Lung (tissue), 11 donors: ENCODE measurements at regions not wholly inside any gene's neighbourhood (a gene's known extent, or its start where the extent isn't known, plus 50 kb on each side); places are given as distances from the start of the nearest gene placed in this dataset.

Source experiments
- ATAC-seq: fragments of 200-7000 bp; cut with Tn5 transposase; one replicate; pipeline ENCODE4 v1.9.1; 2020; ENCODE audit warnings: moderate number of reproducible peaks; ENCODE audit not compliant: insufficient read depth, low FRiP score
- DNase-seq, 3 donors: peaks; one replicate each; pipeline ENCODE4 v3.0.0-alpha.2; 2013 to 2017
- H3K27ac ChIP-seq, 2 donors: one replicate each; pipeline ENCODE4 v1.5.1; 2013; ENCODE audit warnings: mild to moderate bottlenecking in 2 of 2, moderate library complexity in 2 of 2, control low read depth in 1 of 2, inconsistent platforms in 1 of 2, low read depth in 1 of 2, low read length in 1 of 2
- H3K27me3 ChIP-seq, 3 donors: one replicate each; pipeline ENCODE4 v1.5.1; 2013; ENCODE audit warnings: low read length in 2 of 3; ENCODE audit not compliant: control insufficient read depth in 3 of 3, insufficient read depth in 3 of 3
- H3K36me3 ChIP-seq, 4 donors: one replicate each; pipeline ENCODE4 v1.5.1; 2013; ENCODE audit warnings: low read length in 4 of 4, mild to moderate bottlenecking in 1 of 4, moderate library complexity in 1 of 4; ENCODE audit not compliant: control insufficient read depth in 4 of 4, insufficient read depth in 4 of 4
- H3K4me1 ChIP-seq, 5 donors: one replicate each; pipeline ENCODE4 v1.5.1; 2013; ENCODE audit warnings: low read length in 5 of 5, mild to moderate bottlenecking in 2 of 5, moderate library complexity in 1 of 5; ENCODE audit not compliant: control insufficient read depth in 5 of 5, insufficient read depth in 5 of 5
- H3K4me3 ChIP-seq: one replicate; pipeline ENCODE4 v1.5.1; 2013; ENCODE audit warnings: mild to moderate bottlenecking, control low read depth, moderate library complexity
- H3K9ac ChIP-seq, 2 donors: one replicate each; pipeline ENCODE4 v1.5.1; 2013; ENCODE audit warnings: low read length in 2 of 2, control low read depth in 1 of 2; ENCODE audit not compliant: insufficient read depth in 1 of 2
- H3K9me3 ChIP-seq, 4 donors: one replicate each; pipeline ENCODE4 v1.5.1; 2013; ENCODE audit warnings: low read length in 3 of 4, mild to moderate bottlenecking in 1 of 4, moderate library complexity in 1 of 4; ENCODE audit not compliant: control insufficient read depth in 4 of 4, insufficient read depth in 3 of 4
- WGBS, 2 donors: extraction: QIAGEN DNeasy Blood & Tissue Kit; methylation state at CpG; one replicate each; pipeline ENCODE4 v1.1.7; 2013; 5-methylcytosine and 5-hydroxymethylcytosine counted together
- TF ChIP-seq, protein P1 (sequence below): IDR thresholded peaks from 2 replicates; pipeline ENCODE4 v1.5.1; 2012; ENCODE audit warnings: mild to moderate bottlenecking; ENCODE audit errors: control extremely low read depth, extremely low read depth
- donor health status: control.
- donor health status: control.
- donor health status: Bipolar disorder and iron deficiency.
- donor health status: healthy.
- donor health status: DM: yes; HTN: yes; CAD: no.

DNA sequence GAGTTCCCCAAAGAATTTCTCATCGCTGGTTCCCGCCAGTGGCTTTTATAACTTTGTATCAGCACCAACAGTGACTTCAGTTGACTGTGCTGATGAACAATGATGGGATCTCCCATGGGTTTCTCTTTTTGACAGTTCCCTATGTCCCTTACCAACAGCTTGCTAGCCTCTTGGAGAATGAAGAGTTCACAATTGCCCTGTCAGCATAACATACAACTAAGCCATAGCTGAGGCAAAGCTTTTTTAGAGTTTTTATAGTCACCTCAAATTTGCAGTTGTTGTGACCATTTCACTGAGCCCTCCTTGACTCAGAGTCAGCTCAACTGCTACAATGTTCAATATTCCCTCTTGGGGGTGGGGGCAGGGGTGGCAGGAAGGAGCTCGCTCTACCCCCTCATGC lies 179.8 kb downstream of the TFEC start:
- no peak for ATAC-seq
- no peak for DNase-seq
- 75 to 78% methylated on average over 3 of the region's 3 CpGs for WGBS, 2 donors
- TF ChIP-seq, protein P1, sequence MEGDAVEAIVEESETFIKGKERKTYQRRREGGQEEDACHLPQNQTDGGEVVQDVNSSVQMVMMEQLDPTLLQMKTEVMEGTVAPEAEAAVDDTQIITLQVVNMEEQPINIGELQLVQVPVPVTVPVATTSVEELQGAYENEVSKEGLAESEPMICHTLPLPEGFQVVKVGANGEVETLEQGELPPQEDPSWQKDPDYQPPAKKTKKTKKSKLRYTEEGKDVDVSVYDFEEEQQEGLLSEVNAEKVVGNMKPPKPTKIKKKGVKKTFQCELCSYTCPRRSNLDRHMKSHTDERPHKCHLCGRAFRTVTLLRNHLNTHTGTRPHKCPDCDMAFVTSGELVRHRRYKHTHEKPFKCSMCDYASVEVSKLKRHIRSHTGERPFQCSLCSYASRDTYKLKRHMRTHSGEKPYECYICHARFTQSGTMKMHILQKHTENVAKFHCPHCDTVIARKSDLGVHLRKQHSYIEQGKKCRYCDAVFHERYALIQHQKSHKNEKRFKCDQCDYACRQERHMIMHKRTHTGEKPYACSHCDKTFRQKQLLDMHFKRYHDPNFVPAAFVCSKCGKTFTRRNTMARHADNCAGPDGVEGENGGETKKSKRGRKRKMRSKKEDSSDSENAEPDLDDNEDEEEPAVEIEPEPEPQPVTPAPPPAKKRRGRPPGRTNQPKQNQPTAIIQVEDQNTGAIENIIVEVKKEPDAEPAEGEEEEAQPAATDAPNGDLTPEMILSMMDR, result no peak
- no peak overlapping the region for H3K27ac ChIP-seq
- no peaks in the 10 kb centered on the region for H3K9me3 ChIP-seq
- H3K4me3 ChIP-seq, result no peak overlapping the region
- no peak overlapping the region for H3K9ac ChIP-seq
- no peaks in the 10 kb centered on the region for H3K4me1 ChIP-seq
- no peaks in the 10 kb centered on the region for H3K36me3 ChIP-seq
- no peaks in the 10 kb centered on the region for H3K27me3 ChIP-seq

DNA sequence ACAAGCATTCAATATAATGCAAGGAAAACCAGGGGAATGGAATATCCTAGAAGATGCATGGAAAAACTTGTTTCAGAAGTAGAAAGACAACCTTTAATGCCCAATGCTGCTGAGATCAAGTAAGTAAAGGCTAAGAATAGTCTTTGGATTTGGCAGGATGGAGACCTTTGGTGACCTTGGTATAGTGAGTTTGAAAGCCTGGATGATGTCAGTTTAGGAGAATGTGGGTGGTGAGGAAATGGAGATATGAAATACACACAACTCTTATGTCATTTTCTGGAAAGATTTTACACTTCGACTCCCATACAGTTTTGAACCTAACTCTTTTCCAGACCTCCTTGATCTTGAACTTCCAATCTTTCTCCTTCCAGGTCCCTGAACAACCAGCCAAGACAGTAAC lies 185.7 kb downstream of the TFEC start:
- Histone ChIP-seq H3K9me3 (no peaks in the 10 kb centered on the region), H3K9ac (no peak overlapping the region), H3K27me3 (no peaks in the 10 kb centered on the region), H3K4me3 (no peak overlapping the region), H3K36me3 (no peaks in the 10 kb centered on the region), H3K4me1 (no peaks in the 10 kb centered on the region), H3K27ac (no peak overlapping the region)
- WGBS, 2 donors, result 86 to 93% methylated on average over 1 of the region's 1 CpG
- no peak for DNase-seq
- TF ChIP-seq, protein P1, result no peak
- no peak for ATAC-seq

DNA sequence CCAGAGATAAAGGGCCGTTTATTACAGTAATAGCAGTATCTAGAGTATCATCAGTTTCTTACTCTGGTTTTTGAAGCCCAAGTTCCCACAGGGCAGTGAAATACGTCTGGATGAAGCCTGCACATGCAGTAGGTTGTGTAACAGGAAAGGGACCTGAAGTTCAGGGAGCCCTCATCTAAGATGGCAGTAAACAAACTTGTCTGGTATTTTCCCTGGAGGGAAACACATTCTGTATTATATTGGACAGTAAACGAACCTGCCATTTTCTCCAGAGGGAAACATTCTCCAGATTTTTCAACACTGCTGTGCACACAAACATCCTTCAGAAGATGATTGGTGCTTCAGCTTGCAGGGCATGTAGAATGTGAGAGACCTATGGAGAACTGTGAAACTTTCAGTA lies 189.9 kb downstream of the TFEC start:
- no peaks in the 10 kb centered on the region for H3K4me1 ChIP-seq
- DNase-seq, result no peak
- TF ChIP-seq, protein P1, result no peak
- no peaks in the 10 kb centered on the region for H3K9me3 ChIP-seq
- no peak overlapping the region for H3K9ac ChIP-seq
- no peak overlapping the region for H3K4me3 ChIP-seq
- no peak for ATAC-seq
- H3K36me3 ChIP-seq, result no peaks in the 10 kb centered on the region
- H3K27me3 ChIP-seq, result no peaks in the 10 kb centered on the region
- WGBS, 2 donors, result 28 to 50% methylated on average over 3 of the region's 3 CpGs
- no peak overlapping the region for H3K27ac ChIP-seq

DNA sequence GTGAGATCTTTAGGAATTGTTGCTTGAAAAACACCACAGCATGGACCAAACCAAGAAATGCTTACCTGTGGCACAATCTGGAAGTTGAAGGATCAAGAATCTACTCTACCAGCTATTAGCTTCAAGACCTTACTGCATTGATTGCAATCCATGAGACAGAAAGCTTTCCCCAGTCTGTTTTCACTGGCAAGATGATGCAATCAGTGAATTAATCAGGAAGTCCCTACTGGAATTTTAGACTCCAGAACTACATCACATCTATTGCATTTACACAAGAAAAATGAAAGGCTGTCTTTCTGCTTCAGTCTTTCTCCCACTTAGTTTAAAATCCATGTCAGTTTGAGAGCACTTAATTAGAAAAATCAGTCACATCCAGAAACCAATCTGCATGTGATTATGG lies 191.7 kb downstream of the TFEC start:
- ATAC-seq (no peak), DNase-seq (no peak)
- Histone ChIP-seq H3K36me3 (no peaks in the 10 kb centered on the region), H3K27ac (no peak overlapping the region), H3K4me1 (no peaks in the 10 kb centered on the region), H3K9ac (no peak overlapping the region), H3K4me3 (no peak overlapping the region), H3K9me3 (no peaks in the 10 kb centered on the region), H3K27me3 (no peaks in the 10 kb centered on the region)
- TF ChIP-seq, protein P1, result no peak
